ENCODE measurements at regions not wholly inside any gene's neighbourhood (a gene's known extent, or its start where the extent isn't known, plus 50 kb on each side); places are given as distances from the start of the nearest gene placed in this dataset.

DNA sequence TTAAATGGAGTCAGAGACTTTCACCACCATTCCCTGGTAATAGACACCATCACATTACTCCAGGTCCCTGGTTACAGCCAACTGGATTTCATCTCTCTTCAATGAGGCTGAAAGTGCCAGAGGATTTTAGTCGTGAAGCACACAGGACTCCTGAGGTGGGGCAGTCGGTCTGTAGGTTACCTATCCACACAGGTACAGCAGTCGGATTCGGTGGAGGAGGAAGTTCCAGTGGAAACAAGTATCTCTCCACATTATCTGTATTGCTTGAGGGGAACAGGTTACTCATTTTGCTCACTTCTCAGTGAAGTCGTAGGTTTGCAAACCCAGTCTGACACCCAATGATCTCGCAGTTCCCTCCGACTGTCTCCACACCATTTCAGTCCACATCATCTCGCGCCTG lies 82.3 kb upstream of the TMEM45B start:
- WGBS, 2 donors, result 74 to 96% methylated on average over 9 of the region's 9 CpGs

DNA sequence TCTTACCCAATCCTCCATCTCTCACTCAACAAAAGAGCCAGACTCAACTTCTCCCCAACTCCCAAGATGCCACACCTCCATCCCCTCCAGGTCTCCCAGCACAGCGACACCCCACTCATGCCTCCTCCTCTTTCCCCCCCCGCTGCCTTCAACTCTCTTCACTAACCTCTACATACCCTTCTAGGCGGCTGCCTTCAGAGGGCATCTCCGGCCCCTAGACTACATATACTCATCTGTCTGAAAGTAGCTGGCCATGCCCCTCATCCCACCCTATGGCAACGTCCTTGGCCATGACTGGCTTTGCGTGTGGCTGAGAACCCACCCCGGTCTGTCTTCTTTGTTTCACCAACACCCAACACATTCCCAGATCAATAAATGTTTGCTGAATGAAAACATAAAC lies 81.7 kb upstream of the TMEM45B start:
- no peak for TF ChIP-seq CTCF (IDR thresholded peaks at IDR 0.05; ENCODE audit: control extremely low read depth, extremely low read depth)
- Histone ChIP-seq H3K9ac (ENCODE audit: insufficient read depth in 1 of 2, low read length in 2 of 2) (no peak overlapping the region), H3K36me3 (ENCODE audit: control insufficient read depth in 4 of 4, insufficient read depth in 4 of 4, low read length in 4 of 4) (no peaks in the 10 kb centered on the region), H3K4me3 (no peak overlapping the region), H3K27ac (ENCODE audit: low read depth in 1 of 2, low read length in 1 of 2) (no peak overlapping the region), H3K27me3 (ENCODE audit: control insufficient read depth in 3 of 3, insufficient read depth in 3 of 3, low read length in 2 of 3) (no peaks in the 10 kb centered on the region), H3K4me1 (ENCODE audit: control insufficient read depth in 5 of 5, insufficient read depth in 5 of 5, low read length in 5 of 5) (peaks cover 0 to 6% (median 0%) of the 10 kb centered on the region in 5 donors), H3K9me3 (ENCODE audit: control insufficient read depth in 4 of 4, insufficient read depth in 3 of 4, low read length in 3 of 4) (no peaks in the 10 kb centered on the region)
- WGBS, 2 donors, result 79 to 89% methylated on average over 7 of the region's 7 CpGs
- ATAC-seq (ENCODE audit: insufficient read depth, low FRiP score), result no peak
- no peak for DNase-seq

More for the DNA sequence above, 82.3 kb upstream of the TMEM45B start:
- H3K27ac ChIP-seq (ENCODE audit: low read depth in 1 of 2, low read length in 1 of 2), result no peak overlapping the region
- H3K36me3 ChIP-seq (ENCODE audit: control insufficient read depth in 4 of 4, insufficient read depth in 4 of 4, low read length in 4 of 4), result no peaks in the 10 kb centered on the region
- TF ChIP-seq CTCF (IDR thresholded peaks at IDR 0.05; ENCODE audit: control extremely low read depth, extremely low read depth), result no peak
- H3K9me3 ChIP-seq (ENCODE audit: control insufficient read depth in 4 of 4, insufficient read depth in 3 of 4, low read length in 3 of 4), result no peaks in the 10 kb centered on the region
- no peak overlapping the region for H3K4me3 ChIP-seq
- peaks cover 0 to 8% (median 0%) of the 10 kb centered on the region in 5 donors for H3K4me1 ChIP-seq (ENCODE audit: control insufficient read depth in 5 of 5, insufficient read depth in 5 of 5, low read length in 5 of 5)
- no peak for DNase-seq
- H3K9ac ChIP-seq (ENCODE audit: insufficient read depth in 1 of 2, low read length in 2 of 2), result no peak overlapping the region
- no peaks in the 10 kb centered on the region for H3K27me3 ChIP-seq (ENCODE audit: control insufficient read depth in 3 of 3, insufficient read depth in 3 of 3, low read length in 2 of 3)
- no peak for ATAC-seq (ENCODE audit: insufficient read depth, low FRiP score)

GRCh38 chr11:129734654-129735053 lies 81.0 kb upstream of the TMEM45B start:
- ATAC-seq (ENCODE audit: insufficient read depth, low FRiP score) (no peak), DNase-seq (no peak)
- Histone ChIP-seq H3K27me3 (ENCODE audit: control insufficient read depth in 3 of 3, insufficient read depth in 3 of 3, low read length in 2 of 3) (peaks cover 0 to 2% (median 0%) of the 10 kb centered on the region in 3 donors), H3K4me1 (ENCODE audit: control insufficient read depth in 5 of 5, insufficient read depth in 5 of 5, low read length in 5 of 5) (peaks cover 0 to 4% (median 0%) of the 10 kb centered on the region in 5 donors), H3K36me3 (ENCODE audit: control insufficient read depth in 4 of 4, insufficient read depth in 4 of 4, low read length in 4 of 4) (no peaks in the 10 kb centered on the region), H3K9me3 (ENCODE audit: control insufficient read depth in 4 of 4, insufficient read depth in 3 of 4, low read length in 3 of 4) (peaks cover 0 to 2% (median 0%) of the 10 kb centered on the region in 4 donors), H3K27ac (ENCODE audit: low read depth in 1 of 2, low read length in 1 of 2) (no peak overlapping the region), H3K4me3 (no peak overlapping the region), H3K9ac (ENCODE audit: insufficient read depth in 1 of 2, low read length in 2 of 2) (no peak overlapping the region)
- no peak for TF ChIP-seq CTCF (IDR thresholded peaks at IDR 0.05; ENCODE audit: control extremely low read depth, extremely low read depth)
- WGBS, 2 donors, result 92 to 93% methylated on average over 7 of the region's 7 CpGs

- no peak overlapping the region for H3K27ac ChIP-seq (ENCODE audit: low read depth in 1 of 2, low read length in 1 of 2)
- DNase-seq, result no peak
- H3K36me3 ChIP-seq (ENCODE audit: control insufficient read depth in 4 of 4, insufficient read depth in 4 of 4, low read length in 4 of 4), result no peaks in the 10 kb centered on the region
- peaks cover 0 to 2% (median 0%) of the 10 kb centered on the region in 3 donors for H3K27me3 ChIP-seq (ENCODE audit: control insufficient read depth in 3 of 3, insufficient read depth in 3 of 3, low read length in 2 of 3)
- TF ChIP-seq CTCF (IDR thresholded peaks at IDR 0.05; ENCODE audit: control extremely low read depth, extremely low read depth), result no peak
- H3K9me3 ChIP-seq (ENCODE audit: control insufficient read depth in 4 of 4, insufficient read depth in 3 of 4, low read length in 3 of 4), result peaks cover 0 to 2% (median 0%) of the 10 kb centered on the region in 4 donors
- WGBS, 2 donors, result 21 to 27% methylated on average over 11 of the region's 11 CpGs
- peaks cover 0 to 1% (median 0%) of the 10 kb centered on the region in 5 donors for H3K4me1 ChIP-seq (ENCODE audit: control insufficient read depth in 5 of 5, insufficient read depth in 5 of 5, low read length in 5 of 5)
- H3K9ac ChIP-seq (ENCODE audit: insufficient read depth in 1 of 2, low read length in 2 of 2), result no peak overlapping the region
- no peak for ATAC-seq (ENCODE audit: insufficient read depth, low FRiP score)
- H3K4me3 ChIP-seq, result no peak overlapping the region
Observed at GRCh38 chr11:129737831-129738230, 77.8 kb upstream of the TMEM45B start.
